ENCODE measurements at regions not wholly inside any gene's neighbourhood (a gene's known extent, or its start where the extent isn't known, plus 50 kb on each side); places are given as distances from the start of the nearest gene placed in this dataset.
"Not testable (repeated sequence)": the region's sequence is repeated elsewhere in the genome, so short reads cannot be mapped to it uniquely, and the experiment has no call there.

- Mint-ChIP-seq H3K36me3 (no peaks in the 10 kb centered on the region), H3K27ac (no peak overlapping the region), H3K9me3 (peaks cover 0 to 8% of the 10 kb centered on the region in 2 donors)
- no peak for ATAC-seq
- no peak for DNase-seq (ENCODE audit: low spot score in 2 of 2)
These were observed 624.9 kb upstream of the TBX3 start for GRCh38 chr12:115308918-115309317.

GRCh38 chr12:115306380-115306779, 622.4 kb upstream of the TBX3 start:
- DNase-seq (ENCODE audit: low spot score in 2 of 2) (no peak), ATAC-seq (no peak)
- Mint-ChIP-seq H3K9me3 (peaks cover 4 to 15% of the 10 kb centered on the region in 2 donors), H3K27ac (no peak overlapping the region), H3K36me3 (no peaks in the 10 kb centered on the region)

- ATAC-seq (no peak), DNase-seq (ENCODE audit: low spot score in 2 of 2) (no peak)
- Mint-ChIP-seq H3K36me3 (no peaks in the 10 kb centered on the region), H3K27ac (no peak overlapping the region), H3K9me3 (peaks cover 4 to 14% of the 10 kb centered on the region in 2 donors)
These were observed 621.9 kb upstream of the TBX3 start for GRCh38 chr12:115305867-115306266.

GRCh38 chr12:115305275-115305674, 621.3 kb upstream of the TBX3 start:
- H3K27ac Mint-ChIP-seq = no peak overlapping the region
- peaks cover 4 to 12% of the 10 kb centered on the region in 2 donors for H3K9me3 Mint-ChIP-seq
- no peaks in the 10 kb centered on the region for H3K36me3 Mint-ChIP-seq
- ATAC-seq = no peak
- DNase-seq (ENCODE audit: low spot score in 2 of 2) = no peak

- DNase-seq (ENCODE audit: low spot score in 2 of 2) (no peak), ATAC-seq (no peak)
- Mint-ChIP-seq H3K36me3 (no peaks in the 10 kb centered on the region), H3K9me3 (peaks cover 4 to 12% of the 10 kb centered on the region in 2 donors), H3K27ac (no peak overlapping the region)
These were observed 619.8 kb upstream of the TBX3 start for GRCh38 chr12:115303723-115304309.

GRCh38 chr12:115297445-115297844, 613.5 kb upstream of the TBX3 start:
- ATAC-seq = no peak
- peaks cover 17 to 19% of the 10 kb centered on the region in 2 donors for H3K9me3 Mint-ChIP-seq
- DNase-seq (ENCODE audit: low spot score in 2 of 2) = no peak
- H3K27ac Mint-ChIP-seq = no peak overlapping the region
- no peaks in the 10 kb centered on the region for H3K36me3 Mint-ChIP-seq

- Mint-ChIP-seq H3K27ac (no peak overlapping the region), H3K9me3 (peaks cover 15 to 17% of the 10 kb centered on the region in 2 donors), H3K36me3 (no peaks in the 10 kb centered on the region)
- DNase-seq (ENCODE audit: low spot score in 2 of 2) = no peak
- ATAC-seq = no peak
These were observed 612.7 kb upstream of the TBX3 start for GRCh38 chr12:115296613-115297198.

- DNase-seq (ENCODE audit: low spot score in 2 of 2) = no peak
- Mint-ChIP-seq H3K9me3 (peaks cover 12 to 17% of the 10 kb centered on the region in 2 donors), H3K27ac (no peak overlapping the region), H3K36me3 (no peaks in the 10 kb centered on the region)
- ATAC-seq = no peak
These were observed 611.9 kb upstream of the TBX3 start for GRCh38 chr12:115295886-115296285.

GRCh38 chr12:115294453-115295133, 610.6 kb upstream of the TBX3 start:
- DNase-seq (ENCODE audit: low spot score in 2 of 2) (no peak), ATAC-seq (no peak)
- H3K9me3 Mint-ChIP-seq = peaks cover 12 to 17% of the 10 kb centered on the region in 2 donors
- H3K27ac Mint-ChIP-seq = no peak overlapping the region
- H3K36me3 Mint-ChIP-seq = no peaks in the 10 kb centered on the region

- not testable (repeated sequence) for H3K27ac Mint-ChIP-seq, ATAC-seq
These were observed 601.5 kb upstream of the TBX3 start for GRCh38 chr12:115285429-115285828.

GRCh38 chr12:115273456-115273855, 589.5 kb upstream of the TBX3 start:
- H3K27ac Mint-ChIP-seq = no peak overlapping the region
- no peaks in the 10 kb centered on the region for H3K36me3 Mint-ChIP-seq

More at GRCh38 chr12:115285429-115285828, 601.5 kb upstream of the TBX3 start:
- DNase-seq (ENCODE audit: low spot score in 2 of 2); H3K9me3 Mint-ChIP-seq; H3K36me3 Mint-ChIP-seq: not testable (repeated sequence)

GRCh38 chr12:115268451-115268850, 584.5 kb upstream of the TBX3 start:
- DNase-seq (ENCODE audit: low spot score in 2 of 2) (no peak), ATAC-seq (no peak)
- H3K27ac Mint-ChIP-seq = no peak overlapping the region
- H3K9me3 Mint-ChIP-seq = peaks cover 11 to 18% of the 10 kb centered on the region in 2 donors
- H3K36me3 Mint-ChIP-seq = no peaks in the 10 kb centered on the region

More at GRCh38 chr12:115273456-115273855, 589.5 kb upstream of the TBX3 start:
- peaks cover 6 to 12% of the 10 kb centered on the region in 2 donors for H3K9me3 Mint-ChIP-seq
- ATAC-seq (no peak), DNase-seq (ENCODE audit: low spot score in 2 of 2) (no peak)

GRCh38 chr12:115267891-115268290, 583.9 kb upstream of the TBX3 start:
- no peak for ATAC-seq
- Mint-ChIP-seq H3K36me3 (no peaks in the 10 kb centered on the region), H3K9me3 (peaks cover 11 to 18% of the 10 kb centered on the region in 2 donors), H3K27ac (no peak overlapping the region)
- DNase-seq (ENCODE audit: low spot score in 2 of 2) = no peak

GRCh38 chr12:115267464-115267863, 583.5 kb upstream of the TBX3 start:
- no peak overlapping the region for H3K27ac Mint-ChIP-seq
- peaks cover 11 to 18% of the 10 kb centered on the region in 2 donors for H3K9me3 Mint-ChIP-seq
- H3K36me3 Mint-ChIP-seq = no peaks in the 10 kb centered on the region
- ATAC-seq (no peak), DNase-seq (ENCODE audit: low spot score in 2 of 2) (no peak)

- no peaks in the 10 kb centered on the region for H3K36me3 Mint-ChIP-seq
- H3K9me3 Mint-ChIP-seq = peaks cover 7 to 15% of the 10 kb centered on the region in 2 donors
- no peak overlapping the region for H3K27ac Mint-ChIP-seq
- ATAC-seq (no peak), DNase-seq (ENCODE audit: low spot score in 2 of 2) (no peak)
These were observed 580.6 kb upstream of the TBX3 start for GRCh38 chr12:115264605-115265004.

- Mint-ChIP-seq H3K27ac (no peak overlapping the region), H3K36me3 (no peaks in the 10 kb centered on the region), H3K9me3 (peaks cover 5 to 21% of the 10 kb centered on the region in 2 donors)
- no peak for DNase-seq (ENCODE audit: low spot score in 2 of 2)
- no peak for ATAC-seq
These were observed 577.9 kb upstream of the TBX3 start for GRCh38 chr12:115261691-115262398.

All from activated naive CD4-positive, alpha-beta T cell treated with anti-CD3 and anti-CD28 coated beads, Interleukin-2, amount 50 U/mL, for 72 hours (primary cell).